CD4-positive, alpha-beta T cell treated with Interleukin-15 for 4 hours (primary cell): ENCODE measurements at regions not wholly inside any gene's neighbourhood (a gene's known extent, or its start where the extent isn't known, plus 50 kb on each side); places are given as distances from the start of the nearest gene placed in this dataset.
"Not testable (repeated sequence)": the region's sequence is repeated elsewhere in the genome, so short reads cannot be mapped to it uniquely, and the experiment has no call there.

Experiments
- DNase-seq: peaks from one replicate; pipeline ENCODE4 v3.0.0-alpha.2; 2020; ENCODE audit warnings: low spot score

- DNase-seq, result no peak
Observed at GRCh38 chr2:234406085-234406484, 90.8 kb downstream of the ARL4C start.

GRCh38 chr2:234405462-234405861, 91.4 kb downstream of the ARL4C start:
- no peak for DNase-seq

- DNase-seq, result no peak
Observed at GRCh38 chr2:234404957-234405356, 91.9 kb downstream of the ARL4C start.

- DNase-seq, result no peak
Observed at GRCh38 chr2:234403751-234404150, 93.1 kb downstream of the ARL4C start.

GRCh38 chr2:234403074-234403473, 93.8 kb downstream of the ARL4C start:
- DNase-seq, result no peak

GRCh38 chr2:234401426-234401825, 95.5 kb downstream of the ARL4C start:
- DNase-seq, result peak; percentile 37

- no peak for DNase-seq
Observed at GRCh38 chr2:234399451-234400246, 97.2 kb downstream of the ARL4C start.

- DNase-seq, result no peak
Observed at GRCh38 chr2:234398531-234398930, 98.3 kb downstream of the ARL4C start.

GRCh38 chr2:234395891-234396420, 100.9 kb downstream of the ARL4C start:
- no peak for DNase-seq

GRCh38 chr2:234394450-234394849, 102.4 kb downstream of the ARL4C start:
- no peak for DNase-seq

- peak; percentile 39 for DNase-seq
Observed at GRCh38 chr2:234393354-234393753, 103.5 kb downstream of the ARL4C start.

GRCh38 chr2:234392041-234392615, 104.8 kb downstream of the ARL4C start:
- no peak for DNase-seq

- no peak for DNase-seq
Observed at GRCh38 chr2:234391625-234392024, 105.3 kb downstream of the ARL4C start.

- DNase-seq, result not testable (repeated sequence)
Observed at GRCh38 chr2:234389661-234390060, 107.2 kb downstream of the ARL4C start.

- DNase-seq, result no peak
Observed at GRCh38 chr2:234388591-234388990, 108.3 kb downstream of the ARL4C start.

- DNase-seq, result no peak
Observed at GRCh38 chr2:234386971-234387370, 109.9 kb downstream of the ARL4C start.

GRCh38 chr2:234382131-234382530, 114.8 kb downstream of the ARL4C start:
- DNase-seq, result no peak

- DNase-seq, result not testable (repeated sequence)
Observed at GRCh38 chr2:234378958-234379357, 117.9 kb downstream of the ARL4C start.

- no peak for DNase-seq
Observed at GRCh38 chr2:234378440-234378839, 118.4 kb downstream of the ARL4C start.

- no peak for DNase-seq
Observed at GRCh38 chr2:234377761-234378391, 119.0 kb downstream of the ARL4C start.

- no peak for DNase-seq
Observed at GRCh38 chr2:234376229-234376628, 120.7 kb downstream of the ARL4C start.

GRCh38 chr2:234375176-234375880, 121.6 kb downstream of the ARL4C start:
- DNase-seq, result no peak
